ENCODE measurements at regions not wholly inside any gene's neighbourhood (a gene's known extent, or its start where the extent isn't known, plus 50 kb on each side); places are given as distances from the start of the nearest gene placed in this dataset.

DNA sequence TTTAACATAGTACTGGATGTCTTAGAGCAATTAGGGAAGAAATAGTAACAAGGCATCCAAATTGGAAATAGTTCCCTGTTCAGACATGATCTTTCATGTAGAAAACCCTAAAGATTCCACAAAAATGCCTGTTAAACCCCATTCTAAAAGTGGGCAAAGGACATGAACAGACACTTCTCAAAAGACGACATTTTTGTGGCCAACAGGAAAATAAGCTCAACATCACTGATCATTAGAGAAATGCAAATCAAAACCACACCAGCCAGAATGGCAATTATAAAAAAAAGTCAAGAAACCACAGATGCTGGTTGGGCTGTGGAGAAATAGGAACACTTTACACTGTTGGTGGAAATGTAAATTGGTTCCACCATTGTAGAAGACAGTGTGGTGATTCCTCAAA lies 109.9 kb upstream of the MOCS1 start:
- no peak overlapping the region for H2AFZ ChIP-seq (ENCODE audit: control insufficient read depth, low read length)

DNA sequence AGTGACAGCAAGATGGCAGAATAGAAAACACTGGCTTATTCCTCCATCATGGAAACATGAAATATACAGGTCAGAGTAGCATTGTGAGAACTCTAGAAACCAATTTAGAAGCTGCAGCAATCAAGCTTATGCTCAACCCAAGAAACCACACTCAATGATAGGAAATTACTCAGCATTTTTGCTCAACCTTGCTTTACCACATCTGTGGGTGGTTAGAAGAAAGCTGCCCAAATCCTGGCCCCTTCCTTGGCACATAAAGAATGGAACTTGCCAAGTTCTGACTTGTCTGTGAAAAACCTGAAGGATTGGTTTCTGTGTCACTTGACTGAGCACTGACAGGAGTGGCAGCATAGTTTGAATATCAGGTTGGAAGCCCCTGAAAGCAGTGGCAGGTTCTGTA lies 108.0 kb upstream of the MOCS1 start:
- Histone ChIP-seq H3K4me1 (ENCODE audit: control insufficient read depth, extremely low read depth, insufficient read depth, low read length) (peaks cover 12% of the 10 kb centered on the region), H3K79me2 (ENCODE audit: control insufficient read depth, insufficient read depth, low read length) (no peaks in the 10 kb centered on the region), H3K9ac (ENCODE audit: control insufficient read depth, extremely low read depth, insufficient read depth, low read length) (no peak overlapping the region), H3K9me1 (ENCODE audit: control insufficient read depth, extremely low read depth, insufficient read depth, low read length) (no peaks in the 10 kb centered on the region), H3K27ac (ENCODE audit: control insufficient read depth, insufficient read depth, low read length) (no peak overlapping the region), H3K4me3 (ENCODE audit: control insufficient read depth in 2 of 3, extremely low read depth in 1 of 3, insufficient read depth in 2 of 3, low read depth in 1 of 3, low read length in 3 of 3) (no peak overlapping the region), H2AFZ (ENCODE audit: control insufficient read depth, low read length) (no peak overlapping the region), H4K20me1 (ENCODE audit: control insufficient read depth, extremely low read depth, insufficient read depth, low read length) (no peaks in the 10 kb centered on the region), H3K27me3 (ENCODE audit: control insufficient read depth, extremely low read depth, insufficient read depth, low read length) (no peaks in the 10 kb centered on the region), H3K36me3 (ENCODE audit: control insufficient read depth in 2 of 2, extremely low read depth in 1 of 2, insufficient read depth in 2 of 2, low read length in 2 of 2) (no peaks in the 10 kb centered on the region), H3K4me2 (ENCODE audit: control insufficient read depth, extremely low read depth, insufficient read depth, low read depth, low read length) (peak overlapping the region; percentile 20), H3K9me3 (ENCODE audit: control insufficient read depth, low read depth, low read length) (no peaks in the 10 kb centered on the region)
- dilution Hi-C loops (cut with MboI; ENCODE audit: extremely low pct_ligation_motif_present, low sequenced_read_pairs), result no loop called here
- no peak for TF ChIP-seq EZH2 (IDR thresholded peaks at IDR 0.05; ENCODE audit: low read length)
- TF ChIP-seq, protein P1, sequence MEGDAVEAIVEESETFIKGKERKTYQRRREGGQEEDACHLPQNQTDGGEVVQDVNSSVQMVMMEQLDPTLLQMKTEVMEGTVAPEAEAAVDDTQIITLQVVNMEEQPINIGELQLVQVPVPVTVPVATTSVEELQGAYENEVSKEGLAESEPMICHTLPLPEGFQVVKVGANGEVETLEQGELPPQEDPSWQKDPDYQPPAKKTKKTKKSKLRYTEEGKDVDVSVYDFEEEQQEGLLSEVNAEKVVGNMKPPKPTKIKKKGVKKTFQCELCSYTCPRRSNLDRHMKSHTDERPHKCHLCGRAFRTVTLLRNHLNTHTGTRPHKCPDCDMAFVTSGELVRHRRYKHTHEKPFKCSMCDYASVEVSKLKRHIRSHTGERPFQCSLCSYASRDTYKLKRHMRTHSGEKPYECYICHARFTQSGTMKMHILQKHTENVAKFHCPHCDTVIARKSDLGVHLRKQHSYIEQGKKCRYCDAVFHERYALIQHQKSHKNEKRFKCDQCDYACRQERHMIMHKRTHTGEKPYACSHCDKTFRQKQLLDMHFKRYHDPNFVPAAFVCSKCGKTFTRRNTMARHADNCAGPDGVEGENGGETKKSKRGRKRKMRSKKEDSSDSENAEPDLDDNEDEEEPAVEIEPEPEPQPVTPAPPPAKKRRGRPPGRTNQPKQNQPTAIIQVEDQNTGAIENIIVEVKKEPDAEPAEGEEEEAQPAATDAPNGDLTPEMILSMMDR (optimal IDR thresholded peaks at IDR 0.05 in 1 of 3, IDR thresholded peaks at IDR 0.05 in 1 of 3, conservative IDR thresholded peaks at IDR 0.05 in 1 of 3; ENCODE audit: extremely low read depth in 1 of 3, insufficient read depth in 2 of 3, low read length in 3 of 3), result no peak
- DNase-seq (ENCODE audit: low read depth, low spot score), result no peak
- peak; percentile 89 for FAIRE-seq

More for the DNA sequence above, 109.9 kb upstream of the MOCS1 start:
- Histone ChIP-seq H3K27ac (ENCODE audit: control insufficient read depth, insufficient read depth, low read length) (no peak overlapping the region), H3K79me2 (ENCODE audit: control insufficient read depth, insufficient read depth, low read length) (no peaks in the 10 kb centered on the region), H3K9me3 (ENCODE audit: control insufficient read depth, low read depth, low read length) (no peaks in the 10 kb centered on the region), H3K4me2 (ENCODE audit: control insufficient read depth, extremely low read depth, insufficient read depth, low read depth, low read length) (no peak overlapping the region), H3K9me1 (ENCODE audit: control insufficient read depth, extremely low read depth, insufficient read depth, low read length) (no peaks in the 10 kb centered on the region), H3K27me3 (ENCODE audit: control insufficient read depth, extremely low read depth, insufficient read depth, low read length) (no peaks in the 10 kb centered on the region), H3K4me1 (ENCODE audit: control insufficient read depth, extremely low read depth, insufficient read depth, low read length) (peaks cover 12% of the 10 kb centered on the region), H3K4me3 (ENCODE audit: control insufficient read depth in 2 of 3, extremely low read depth in 1 of 3, insufficient read depth in 2 of 3, low read depth in 1 of 3, low read length in 3 of 3) (no peak overlapping the region), H3K9ac (ENCODE audit: control insufficient read depth, extremely low read depth, insufficient read depth, low read length) (no peak overlapping the region), H4K20me1 (ENCODE audit: control insufficient read depth, extremely low read depth, insufficient read depth, low read length) (no peaks in the 10 kb centered on the region), H3K36me3 (ENCODE audit: control insufficient read depth in 2 of 2, extremely low read depth in 1 of 2, insufficient read depth in 2 of 2, low read length in 2 of 2) (no peaks in the 10 kb centered on the region)
- FAIRE-seq, result peak; percentile 36
- no peak for TF ChIP-seq EZH2 (IDR thresholded peaks at IDR 0.05; ENCODE audit: low read length)
- TF ChIP-seq, protein P1 (optimal IDR thresholded peaks at IDR 0.05 in 1 of 3, IDR thresholded peaks at IDR 0.05 in 1 of 3, conservative IDR thresholded peaks at IDR 0.05 in 1 of 3; ENCODE audit: extremely low read depth in 1 of 3, insufficient read depth in 2 of 3, low read length in 3 of 3), result no peak
- DNase-seq (ENCODE audit: low read depth, low spot score), result no peak
- dilution Hi-C loops (cut with MboI; ENCODE audit: extremely low pct_ligation_motif_present, low sequenced_read_pairs), result no loop called here

Measured in keratinocyte (primary cell).